ENCODE measurements at regions not wholly inside any gene's neighbourhood (a gene's known extent, or its start where the extent isn't known, plus 50 kb on each side); places are given as distances from the start of the nearest gene placed in this dataset.

- DNase-seq (ENCODE audit: low read depth in 2 of 2): no peak
These were observed 314.1 kb downstream of the QKI start for GRCh38 chr6:163728442-163729126.

- DNase-seq (ENCODE audit: low read depth in 2 of 2): no peak
These were observed 311.6 kb downstream of the QKI start for GRCh38 chr6:163726037-163726695.

GRCh38 chr6:163725008-163725941 is 310.8 kb downstream of the QKI start:
- no peak for DNase-seq (ENCODE audit: low read depth in 2 of 2)

- DNase-seq (ENCODE audit: low read depth in 2 of 2): no peak
These were observed 309.7 kb downstream of the QKI start for GRCh38 chr6:163724196-163724595.

- DNase-seq (ENCODE audit: low read depth in 2 of 2): no peak
These were observed 309.2 kb downstream of the QKI start for GRCh38 chr6:163723759-163724158.

- no peak for DNase-seq (ENCODE audit: low read depth in 2 of 2)
These were observed 307.6 kb downstream of the QKI start for GRCh38 chr6:163721922-163722692.

GRCh38 chr6:163721435-163721834 is 306.9 kb downstream of the QKI start:
- DNase-seq (ENCODE audit: low read depth in 2 of 2): no peak

- no peak for DNase-seq (ENCODE audit: low read depth in 2 of 2)
These were observed 306.1 kb downstream of the QKI start for GRCh38 chr6:163720460-163721235.

GRCh38 chr6:163720005-163720404 is 305.5 kb downstream of the QKI start:
- DNase-seq (ENCODE audit: low read depth in 2 of 2): no peak

- no peak for DNase-seq (ENCODE audit: low read depth in 2 of 2)
These were observed 304.7 kb downstream of the QKI start for GRCh38 chr6:163719028-163719742.

GRCh38 chr6:163718537-163718936 is 304.0 kb downstream of the QKI start:
- DNase-seq (ENCODE audit: low read depth in 2 of 2): no peak

- DNase-seq (ENCODE audit: low read depth in 2 of 2): no peak
These were observed 302.7 kb downstream of the QKI start for GRCh38 chr6:163717106-163717764.

- no peak for DNase-seq (ENCODE audit: low read depth in 2 of 2)
These were observed 302.2 kb downstream of the QKI start for GRCh38 chr6:163716690-163717089.

- DNase-seq (ENCODE audit: low read depth in 2 of 2): no peak
These were observed 301.3 kb downstream of the QKI start for GRCh38 chr6:163715846-163716245.

GRCh38 chr6:163714179-163714578 is 299.7 kb downstream of the QKI start:
- DNase-seq (ENCODE audit: low read depth in 2 of 2): no peak

GRCh38 chr6:163712981-163713380 is 298.5 kb downstream of the QKI start:
- DNase-seq (ENCODE audit: low read depth in 2 of 2): no peak

- no peak for DNase-seq (ENCODE audit: low read depth in 2 of 2)
These were observed 298.0 kb downstream of the QKI start for GRCh38 chr6:163712566-163712961.

GRCh38 chr6:163711615-163712565 is 297.4 kb downstream of the QKI start:
- no peak for DNase-seq (ENCODE audit: low read depth in 2 of 2)
